ENCODE measurements at regions not wholly inside any gene's neighbourhood (a gene's known extent, or its start where the extent isn't known, plus 50 kb on each side); places are given as distances from the start of the nearest gene placed in this dataset.
A peak's percentile ranks its signal among the peaks of the same experiment; 100 is the strongest.

- no peak for DNase-seq
Observed at GRCh38 chr3:187618722-187619121, 51.5 kb downstream of the SST start.

GRCh38 chr3:187617213-187617612 is 53.0 kb downstream of the SST start:
- DNase-seq: no peak

DNA sequence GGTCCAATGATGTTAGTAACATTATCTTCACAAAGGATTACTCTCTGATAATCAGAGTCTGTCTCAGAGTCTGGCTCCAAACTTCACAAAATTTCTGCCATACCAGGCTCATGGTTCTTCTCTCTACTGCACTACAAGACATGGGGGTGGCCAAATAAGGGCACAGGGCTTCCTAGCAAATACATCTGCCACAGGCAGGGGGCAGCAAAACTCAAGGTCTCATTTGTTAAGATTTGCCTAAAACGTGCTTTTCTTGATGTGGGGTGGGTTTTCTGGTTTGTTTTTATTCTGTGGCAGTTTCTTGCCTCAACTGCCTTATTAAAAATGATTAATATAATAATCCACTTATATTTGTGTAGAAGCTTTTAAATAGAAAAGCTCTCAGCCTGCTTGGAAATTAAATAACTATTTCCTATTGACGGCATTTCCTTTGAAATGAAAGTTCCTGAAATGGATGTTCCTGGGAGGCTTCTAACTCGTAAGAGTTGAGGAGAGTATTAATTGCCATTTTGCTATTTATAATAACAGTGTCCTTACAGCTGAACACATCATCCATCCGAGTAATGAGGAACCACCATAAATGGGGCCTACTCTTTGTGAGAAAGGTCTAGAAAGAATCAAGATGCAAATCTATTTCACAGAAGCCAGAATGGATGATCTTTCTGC is 53.8 kb downstream of the SST start:
- DNase-seq: peak; percentile 7

GRCh38 chr3:187615630-187616029 is 54.6 kb downstream of the SST start:
- DNase-seq: no peak

- DNase-seq: no peak
Observed at GRCh38 chr3:187612656-187613055, 57.5 kb downstream of the SST start.

DNA sequence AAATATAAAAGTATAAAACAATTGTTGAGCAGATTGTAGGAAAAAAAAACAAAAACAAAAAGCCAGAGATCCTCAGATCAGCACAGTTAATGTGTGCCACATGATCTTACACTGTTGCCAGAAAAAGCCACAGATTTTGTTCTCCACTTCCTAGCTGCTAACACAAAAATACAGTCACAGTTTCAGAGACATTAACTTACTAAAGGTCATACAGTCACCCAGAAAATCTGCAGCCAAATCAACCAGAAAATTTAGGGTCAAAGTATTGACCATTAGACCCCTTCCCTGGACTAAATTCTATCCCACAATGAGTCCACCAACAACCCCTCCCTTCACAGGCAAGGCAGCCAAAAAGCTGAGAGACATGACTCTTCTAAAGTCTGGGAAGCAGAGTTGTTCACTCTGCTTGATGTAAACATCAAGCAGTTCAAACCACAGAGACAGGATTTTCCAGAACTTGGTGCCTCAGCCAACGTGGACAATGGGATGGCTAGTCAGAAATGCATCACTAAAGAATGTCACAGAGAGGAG is 59.1 kb downstream of the SST start:
- DNase-seq: no peak

- DNase-seq: no peak
Observed at GRCh38 chr3:187594272-187594671, 75.9 kb downstream of the SST start.

DNA sequence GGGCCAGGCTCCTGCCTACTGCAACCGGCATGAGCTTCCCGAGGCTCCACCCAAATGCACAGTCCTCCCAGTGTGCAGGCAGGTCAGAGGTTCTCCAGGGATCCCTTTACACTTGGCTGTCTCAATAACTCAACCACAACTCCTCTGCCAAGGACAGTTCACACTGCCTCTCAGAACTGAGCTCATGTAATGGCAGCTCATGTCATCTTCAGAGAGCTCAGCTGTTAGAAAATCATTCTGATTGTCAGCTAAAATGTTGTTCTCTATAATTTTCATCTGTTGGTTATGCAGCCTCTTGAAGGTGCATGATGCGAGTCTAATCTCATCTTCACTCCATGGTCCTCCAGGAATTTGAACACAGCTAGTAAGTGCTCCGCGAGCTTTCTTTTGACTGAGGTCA is 76.7 kb downstream of the SST start:
- no peak for DNase-seq

GRCh38 chr3:187590861-187591576 is 79.2 kb downstream of the SST start:
- DNase-seq: no peak

GRCh38 chr3:187587076-187587475 is 83.1 kb downstream of the SST start:
- no peak for DNase-seq

DNA sequence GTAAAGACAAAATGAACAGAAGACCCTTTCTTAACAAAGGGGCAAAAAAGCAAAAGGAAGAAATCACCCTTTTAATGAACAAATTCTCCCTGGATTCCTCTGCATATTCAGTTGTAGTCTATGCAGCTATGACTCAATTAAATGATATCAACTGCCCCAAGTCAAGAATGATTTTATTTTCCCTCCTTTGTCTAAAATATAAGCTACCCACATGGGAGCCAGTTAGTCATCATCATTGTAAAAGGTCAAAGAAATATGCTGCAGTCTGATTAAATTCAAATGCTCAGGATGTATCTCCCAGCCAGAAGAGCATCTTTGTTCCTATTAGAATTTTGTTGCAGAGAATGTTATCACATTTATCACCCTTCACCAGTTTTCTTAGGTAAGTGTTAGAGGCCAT is 84.0 kb downstream of the SST start:
- DNase-seq: no peak

- DNase-seq: no peak
Observed at GRCh38 chr3:187572441-187572840, 97.8 kb downstream of the SST start.

GRCh38 chr3:187571701-187572100 is 98.5 kb downstream of the SST start:
- no peak for DNase-seq

- DNase-seq: no peak
Observed at GRCh38 chr3:187570776-187571175, 99.4 kb downstream of the SST start.

GRCh38 chr3:187568171-187568570 is 102.0 kb downstream of the SST start:
- DNase-seq: no peak

GRCh38 chr3:187567661-187568121 is 102.5 kb downstream of the SST start:
- DNase-seq: no peak

- DNase-seq: no peak
Observed at GRCh38 chr3:187567021-187567420, 103.2 kb downstream of the SST start.

GRCh38 chr3:187565701-187566100 is 104.5 kb downstream of the SST start:
- DNase-seq: no peak

DNA sequence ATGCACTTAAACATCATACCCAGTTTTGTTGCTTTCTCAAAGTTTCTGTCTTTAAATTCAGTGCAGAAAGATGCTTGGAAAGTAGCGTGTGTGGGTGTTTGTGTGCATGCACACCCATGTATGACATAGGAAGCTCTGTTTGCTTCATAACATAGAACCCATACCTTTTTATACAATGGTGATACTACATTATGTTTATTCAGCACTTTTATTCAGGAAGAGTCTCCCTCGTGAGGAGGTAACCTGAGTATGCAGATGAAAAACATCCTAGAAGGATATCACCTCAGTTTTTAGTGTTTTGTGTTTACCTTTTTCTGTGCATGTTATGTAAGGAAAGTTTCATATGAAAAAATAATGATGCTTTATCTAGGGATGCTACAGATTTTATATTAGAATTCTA is 111.2 kb downstream of the SST start:
- no peak for DNase-seq

GRCh38 chr3:187551416-187551815 is 118.8 kb downstream of the SST start:
- DNase-seq: no peak

GRCh38 chr3:187550446-187550845 is 119.7 kb downstream of the SST start:
- no peak for DNase-seq

GRCh38 chr3:187545366-187545765 is 124.8 kb downstream of the SST start:
- no peak for DNase-seq

- DNase-seq: no peak
Observed at GRCh38 chr3:187544326-187544725, 125.9 kb downstream of the SST start.

GRCh38 chr3:187540847-187541246 is 129.3 kb downstream of the SST start:
- no peak for DNase-seq

GRCh38 chr3:187536185-187536584 is 134.0 kb downstream of the SST start:
- DNase-seq: no peak

All from NCI-H510A (cell line).